ENCODE measurements at regions not wholly inside any gene's neighbourhood (a gene's known extent, or its start where the extent isn't known, plus 50 kb on each side); places are given as distances from the start of the nearest gene placed in this dataset.

GRCh38 chr20:55569084-55569483 is 436.2 kb downstream of the CBLN4 start:
- DNase-seq (ENCODE audit: low read depth) = no peak

GRCh38 chr20:55567826-55568225 is 437.5 kb downstream of the CBLN4 start:
- DNase-seq (ENCODE audit: low read depth) = no peak
- no peak for TF ChIP-seq CTCF (conservative IDR thresholded peaks at IDR 0.05; ENCODE audit: low read depth, low read length)
- no peak overlapping the region for H3K4me3 ChIP-seq (ENCODE audit: low read depth, low read length)

More at GRCh38 chr20:55569084-55569483, 436.2 kb downstream of the CBLN4 start:
- no peak overlapping the region for H3K4me3 ChIP-seq (ENCODE audit: low read depth, low read length)
- TF ChIP-seq CTCF (conservative IDR thresholded peaks at IDR 0.05; ENCODE audit: low read depth, low read length) = no peak

- no peak overlapping the region for H3K4me3 ChIP-seq (ENCODE audit: low read depth, low read length)
- DNase-seq (ENCODE audit: low read depth) = no peak
- TF ChIP-seq CTCF (conservative IDR thresholded peaks at IDR 0.05; ENCODE audit: low read depth, low read length) = no peak
Observed at GRCh38 chr20:55565096-55565773, 440.1 kb downstream of the CBLN4 start.

- DNase-seq (ENCODE audit: low read depth) = no peak
- TF ChIP-seq CTCF (conservative IDR thresholded peaks at IDR 0.05; ENCODE audit: low read depth, low read length) = no peak
- H3K4me3 ChIP-seq (ENCODE audit: low read depth, low read length) = no peak overlapping the region
Observed at GRCh38 chr20:55561259-55561658, 444.1 kb downstream of the CBLN4 start.

- no peak for TF ChIP-seq CTCF (conservative IDR thresholded peaks at IDR 0.05; ENCODE audit: low read depth, low read length)
- H3K4me3 ChIP-seq (ENCODE audit: low read depth, low read length) = no peak overlapping the region
- no peak for DNase-seq (ENCODE audit: low read depth)
Observed at GRCh38 chr20:55557191-55557590, 448.1 kb downstream of the CBLN4 start.

GRCh38 chr20:55555075-55555650 is 450.2 kb downstream of the CBLN4 start:
- H3K4me3 ChIP-seq (ENCODE audit: low read depth, low read length) = no peak overlapping the region
- TF ChIP-seq CTCF (conservative IDR thresholded peaks at IDR 0.05; ENCODE audit: low read depth, low read length) = no peak
- DNase-seq (ENCODE audit: low read depth) = no peak

GRCh38 chr20:55544638-55545037 is 460.7 kb downstream of the CBLN4 start:
- no peak for DNase-seq (ENCODE audit: low read depth)
- no peak overlapping the region for H3K4me3 ChIP-seq (ENCODE audit: low read depth, low read length)
- no peak for TF ChIP-seq CTCF (conservative IDR thresholded peaks at IDR 0.05; ENCODE audit: low read depth, low read length)

Data from epithelial cell of proximal tubule (primary cell).